IMR-90 (cell line): ENCODE measurements at regions not wholly inside any gene's neighbourhood (a gene's known extent, or its start where the extent isn't known, plus 50 kb on each side); places are given as distances from the start of the nearest gene placed in this dataset.

Experiments used
- ATAC-seq: fragments of 200-7000 bp; cut with Tn5 transposase; 2 replicates; pipeline ENCODE4 v1.9.1; 2020; ENCODE audit warnings: low read depth, mild to moderate bottlenecking, moderate library complexity
- BruUV-seq: library from RNA; stranded (reverse); fragments of 400-500 nt; replicated peaks from 2 replicates; lab custom pipeline; 2021; lab: Mats Ljungman, UMichigan
- CTCF ChIA-PET: fragments of 300-600 bp; formaldehyde crosslinking; extraction: SDS; loops from one replicate; lab custom pipeline; 2021; ENCODE audit warnings: antibody characterized with exemption; lab: Yijun Ruan, JAX
- POLR2A ChIA-PET: fragments of 300-600 bp; sonication (Branson Sonifier 250); formaldehyde crosslinking; loops from one replicate; lab custom pipeline; 2022; ENCODE audit warnings: antibody characterized with exemption; ENCODE audit not compliant: unreplicated experiment; lab: Charles Lee
- DNase-seq: peaks from one replicate; pipeline ENCODE4 v3.0.0; 2013
- H2AFZ ChIP-seq: replicated peaks from 2 replicates; pipeline ENCODE3; 2013; ENCODE audit warnings: low read length, mild to moderate bottlenecking; ENCODE audit not compliant: poor library complexity
- H2AK5ac ChIP-seq: 2 replicates; pipeline ENCODE4 v1.6.1; 2013; ENCODE audit warnings: low read depth, low read length, inconsistent platforms
- H2AK9ac ChIP-seq: replicated peaks from 2 replicates; pipeline ENCODE3; 2013; ENCODE audit warnings: mild to moderate bottlenecking, low read depth, low read length, moderate library complexity; ENCODE audit not compliant: poor library complexity
- H2BK120ac ChIP-seq: 2 replicates; pipeline ENCODE4 v1.6.1; 2013; ENCODE audit warnings: low read depth, low read length, inconsistent platforms
- H2BK15ac ChIP-seq: 3 replicates; pipeline ENCODE4 v1.6.1; 2013; ENCODE audit warnings: low read depth, low read length, inconsistent platforms
- H2BK20ac ChIP-seq: 2 replicates; pipeline ENCODE4 v1.6.1; 2013; ENCODE audit warnings: low read depth, mild to moderate bottlenecking, inconsistent platforms, low read length, moderate library complexity
- H2BK5ac ChIP-seq: 2 replicates; pipeline ENCODE4 v1.6.1; 2013; ENCODE audit warnings: mild to moderate bottlenecking, low read depth, low read length, inconsistent platforms; ENCODE audit not compliant: poor library complexity, severe bottlenecking
- H3K14ac ChIP-seq: replicated peaks from 2 replicates; pipeline ENCODE4 v1.6.1; 2013; ENCODE audit warnings: low read depth, low read length, inconsistent platforms
- H3K18ac ChIP-seq: 2 replicates; pipeline ENCODE4 v1.6.1; 2013; ENCODE audit warnings: low read depth, low read length, control low read depth
- H3K23ac ChIP-seq: 2 replicates; pipeline ENCODE4 v1.6.1; 2013; ENCODE audit warnings: low read depth, low read length, inconsistent platforms
- H3K27ac ChIP-seq: 2 replicates; pipeline ENCODE4 v1.5.1; 2013; ENCODE audit warnings: mild to moderate bottlenecking, control low read depth, low read length; ENCODE audit not compliant: insufficient read depth
- H3K27me3 ChIP-seq: 2 replicates; pipeline ENCODE4 v1.6.1; 2013; ENCODE audit warnings: low read length; ENCODE audit not compliant: control insufficient read depth, insufficient read depth
- H3K36me3 ChIP-seq: 2 replicates; pipeline ENCODE4 v1.6.1; 2013; ENCODE audit warnings: low read length, mixed read lengths; ENCODE audit not compliant: control insufficient read depth, insufficient read depth
- H3K4ac ChIP-seq: 2 replicates; pipeline ENCODE4 v1.6.1; 2013; ENCODE audit warnings: low read depth, low read length, inconsistent platforms
- H3K4me1 ChIP-seq: 2 replicates; pipeline ENCODE4 v1.6.1; 2013; ENCODE audit warnings: low read length, mixed read lengths; ENCODE audit not compliant: control insufficient read depth, insufficient read depth
- H3K4me2 ChIP-seq: 2 replicates; pipeline ENCODE4 v1.6.1; 2013; ENCODE audit warnings: low read depth, mild to moderate bottlenecking, control low read depth, low read length, moderate library complexity
- H3K4me3 ChIP-seq: 2 replicates; pipeline ENCODE4 v1.5.1; 2013; ENCODE audit warnings: low read depth, mild to moderate bottlenecking, control low read depth, low read length, moderate library complexity; ENCODE audit not compliant: insufficient read depth
- H3K56ac ChIP-seq: 2 replicates; pipeline ENCODE4 v1.6.1; 2013; ENCODE audit warnings: low read length, inconsistent platforms; ENCODE audit not compliant: insufficient read depth; ENCODE audit errors: extremely low read depth
- H3K79me1 ChIP-seq, 2 experiments: 2 replicates each; pipeline ENCODE4 v1.6.1; 2013; ENCODE audit warnings: low read length in 2 of 2, inconsistent platforms in 1 of 2, low read depth in 1 of 2
- H3K9ac ChIP-seq: 2 replicates; pipeline ENCODE4 v1.6.1; 2013; ENCODE audit warnings: low read depth, low read length, control low read depth
- H3K9me1 ChIP-seq: 2 replicates; pipeline ENCODE4 v1.6.1; 2013; ENCODE audit warnings: low read length, inconsistent platforms; ENCODE audit not compliant: insufficient read depth
- H3K9me3 ChIP-seq: 2 replicates; pipeline ENCODE4 v1.6.1; 2013; ENCODE audit warnings: low read length; ENCODE audit not compliant: control insufficient read depth, insufficient read depth
- H4K20me1 ChIP-seq: 2 replicates; pipeline ENCODE4 v1.6.1; 2013; ENCODE audit warnings: low read length, inconsistent platforms; ENCODE audit not compliant: insufficient read depth
- H4K5ac ChIP-seq: 2 replicates; pipeline ENCODE4 v1.6.1; 2013; ENCODE audit warnings: mild to moderate bottlenecking, low read depth, low read length, control low read depth
- H4K8ac ChIP-seq, 2 experiments: 2 replicates each; pipeline ENCODE4 v1.6.1; 2013; ENCODE audit warnings: low read depth in 2 of 2, low read length in 2 of 2, control low read depth in 1 of 2, inconsistent platforms in 1 of 2
- H4K91ac ChIP-seq: 2 replicates; pipeline ENCODE4 v1.6.1; 2013; ENCODE audit warnings: low read depth, low read length, inconsistent platforms; ENCODE audit not compliant: insufficient read depth
- BHLHE40 ChIP-seq: fragments of 150-350 bp; IDR thresholded peaks from 2 replicates; pipeline ENCODE4 v1.6.1; 2016; ENCODE audit warnings: mild to moderate bottlenecking, low read depth, low read length
- CEBPB ChIP-seq: IDR thresholded peaks from 2 replicates; pipeline ENCODE4 v1.6.1; 2012; ENCODE audit warnings: low read depth, low read length, improper control_type of control experiment
- CHD1 ChIP-seq: IDR thresholded peaks from 2 replicates; pipeline ENCODE4 v1.6.1; 2012; ENCODE audit warnings: low read depth, low read length, improper control_type of control experiment
- CTCF ChIP-seq: conservative IDR thresholded peaks from 2 replicates; pipeline ENCODE4 v1.5.1; 2012; ENCODE audit warnings: mild to moderate bottlenecking, low read depth, low read length, improper control_type of control experiment
- ELK1 ChIP-seq: fragments of 150-350 bp; IDR thresholded peaks from 2 replicates; pipeline ENCODE4 v1.6.1; 2016; ENCODE audit warnings: low read depth, mild to moderate bottlenecking, low read length, moderate library complexity, borderline replicate concordance
- FOS ChIP-seq: fragments of 150-350 bp; IDR thresholded peaks from 2 replicates; pipeline ENCODE4 v1.6.1; 2016; ENCODE audit warnings: low read depth, low read length
- MAFK ChIP-seq: IDR thresholded peaks from 2 replicates; pipeline ENCODE4 v1.6.1; 2012; ENCODE audit warnings: low read depth, low read length, improper control_type of control experiment
- MAZ ChIP-seq: IDR thresholded peaks from 2 replicates; pipeline ENCODE4 v1.6.1; 2012; ENCODE audit warnings: low read depth, mild to moderate bottlenecking, low read length, improper control_type of control experiment, moderate library complexity, borderline replicate concordance
- MXI1 ChIP-seq: IDR thresholded peaks from 2 replicates; pipeline ENCODE4 v1.6.1; 2012; ENCODE audit warnings: low read depth, mild to moderate bottlenecking, low read length, moderate library complexity, borderline replicate concordance
- NFE2L2 ChIP-seq: fragments of 150-350 bp; IDR thresholded peaks from 2 replicates; pipeline ENCODE4 v1.6.1; 2016; ENCODE audit warnings: low read depth, mild to moderate bottlenecking, low read length
- POLR2A ChIP-seq: IDR thresholded peaks from 2 replicates; pipeline ENCODE4 v1.6.1; 2012; ENCODE audit warnings: mild to moderate bottlenecking, low read depth, low read length
- RAD21 ChIP-seq: IDR thresholded peaks from 2 replicates; pipeline ENCODE4 v1.6.1; 2012; ENCODE audit warnings: low read length, improper control_type of control experiment
- RCOR1 ChIP-seq: IDR thresholded peaks from 2 replicates; pipeline ENCODE4 v1.6.1; 2012; ENCODE audit warnings: mild to moderate bottlenecking, low read length, improper control_type of control experiment; ENCODE audit not compliant: insufficient replicate concordance
- RFX5 ChIP-seq: IDR thresholded peaks from 2 replicates; pipeline ENCODE4 v1.8.0; 2012; ENCODE audit warnings: low read depth, mild to moderate bottlenecking, low read length, moderate library complexity
- SMC3 ChIP-seq: fragments of 150-350 bp; IDR thresholded peaks from 2 replicates; pipeline ENCODE4 v1.6.1; 2016; ENCODE audit warnings: low read depth, mild to moderate bottlenecking, antibody characterized with exemption, low read length, moderate library complexity
- USF2 ChIP-seq: fragments of 150-350 bp; IDR thresholded peaks from 2 replicates; pipeline ENCODE4 v1.6.1; 2017; ENCODE audit warnings: mild to moderate bottlenecking, antibody characterized with exemption, low read length, low read depth
- WGBS, 2 experiments: methylation state at CpG; one replicate each; pipeline versions ENCODE4 v1.1.5 to v1.1.7; 2013; ENCODE audit warnings: missing lambda C conversion rate in 2 of 2; ENCODE audit not compliant: insufficient read length in 1 of 2; ENCODE audit errors: extremely low coverage in 2 of 2; 5-methylcytosine and 5-hydroxymethylcytosine counted together
- dilution Hi-C: fragments of 300-500 bp; cut with HindIII; formaldehyde crosslinking; loops from one replicate; pipeline ENCODE4 v1.14.3; 2018; ENCODE audit warnings: low sequenced_read_pairs; ENCODE audit not compliant: unreplicated experiment
- in situ Hi-C: fragments of 300-500 bp; cut with MboI; formaldehyde crosslinking; loops from 3 replicates; pipeline ENCODE4 v1.14.3; 2019; ENCODE audit warnings: low sequenced_read_pairs, inconsistent platforms, mixed read lengths
- intact Hi-C: fragments of 100-400 bp; cut with micrococcal nuclease; formaldehyde crosslinking; loops from 2 replicates; pipeline ENCODE4 v1.10.0; 2022

- Histone ChIP-seq H3K56ac (no peak overlapping the region), H3K27ac (no peak overlapping the region), H2BK120ac (no peak overlapping the region), H2AFZ (no peak overlapping the region), H3K27me3 (no peaks in the 10 kb centered on the region), H4K8ac (no peak overlapping the region), H3K36me3 (no peaks in the 10 kb centered on the region), H3K4me3 (no peak overlapping the region), H2BK20ac (no peak overlapping the region), H2AK9ac (no peak overlapping the region), H3K4ac (no peak overlapping the region), H3K9ac (no peak overlapping the region), H4K20me1 (no peaks in the 10 kb centered on the region), H4K5ac (no peak overlapping the region), H4K91ac (no peak overlapping the region), H3K9me3 (no peaks in the 10 kb centered on the region), H3K14ac (no peak overlapping the region), H3K4me2 (no peak overlapping the region), H2AK5ac (no peak overlapping the region), H3K4me1 (no peaks in the 10 kb centered on the region), H2BK15ac (no peak overlapping the region), H3K9me1 (no peaks in the 10 kb centered on the region), H3K79me1 (no peaks in the 10 kb centered on the region), H3K23ac (no peak overlapping the region), H3K18ac (no peak overlapping the region), H2BK5ac (no peak overlapping the region)
- TF ChIP-seq MAZ, result no peak
- TF ChIP-seq BHLHE40, result no peak
- no peak for TF ChIP-seq USF2
- TF ChIP-seq RAD21, result no peak
- no peak for TF ChIP-seq RCOR1
- TF ChIP-seq FOS, result no peak
- TF ChIP-seq ELK1, result no peak
- no peak for TF ChIP-seq CHD1
- no peak for TF ChIP-seq NFE2L2
- no peak for TF ChIP-seq RFX5
- TF ChIP-seq MXI1, result no peak
- TF ChIP-seq CEBPB, result no peak
- TF ChIP-seq SMC3, result no peak
- no peak for TF ChIP-seq MAFK
- no peak for TF ChIP-seq CTCF
- no peak for TF ChIP-seq POLR2A
- CTCF ChIA-PET, result interaction anchor here (0.6 kb wide), 1 partner anchor 89 kb away, joined by 3 read pairs; no protein-coding TSS in a partner anchor
- dilution Hi-C loops (no loop called here), in situ Hi-C loops (no loop called here), intact Hi-C loops (no loop called here)
- DNase-seq, result no peak
- POLR2A ChIA-PET, result no interaction called here
- ATAC-seq, result no peak
- no TSS peak for BruUV-seq
- no CpG with 5 or more reads among the region's 1 CpG for WGBS, 2 experiments
Measured at GRCh38 chr3:132119531-132119930, 84.7 kb upstream of the CPNE4 start.
